GM19328 (cell line): ENCODE measurements at regions not wholly inside any gene's neighbourhood (a gene's known extent, or its start where the extent isn't known, plus 50 kb on each side); places are given as distances from the start of the nearest gene placed in this dataset.
"Not testable (repeated sequence)": the region's sequence is repeated elsewhere in the genome, so short reads cannot be mapped to it uniquely, and the experiment has no call there.

Source experiments
- ATAC-seq: cut with Tn5 transposase; IDR thresholded peaks from one replicate; pipeline ENCODE4 v1.9.1; 2021; ENCODE audit warnings: mild to moderate bottlenecking, moderate library complexity; ENCODE audit not compliant: unreplicated experiment

GRCh38 chr10:11691319-11691755 is 50.8 kb upstream of the ECHDC3 start:
- ATAC-seq, result no peak

DNA sequence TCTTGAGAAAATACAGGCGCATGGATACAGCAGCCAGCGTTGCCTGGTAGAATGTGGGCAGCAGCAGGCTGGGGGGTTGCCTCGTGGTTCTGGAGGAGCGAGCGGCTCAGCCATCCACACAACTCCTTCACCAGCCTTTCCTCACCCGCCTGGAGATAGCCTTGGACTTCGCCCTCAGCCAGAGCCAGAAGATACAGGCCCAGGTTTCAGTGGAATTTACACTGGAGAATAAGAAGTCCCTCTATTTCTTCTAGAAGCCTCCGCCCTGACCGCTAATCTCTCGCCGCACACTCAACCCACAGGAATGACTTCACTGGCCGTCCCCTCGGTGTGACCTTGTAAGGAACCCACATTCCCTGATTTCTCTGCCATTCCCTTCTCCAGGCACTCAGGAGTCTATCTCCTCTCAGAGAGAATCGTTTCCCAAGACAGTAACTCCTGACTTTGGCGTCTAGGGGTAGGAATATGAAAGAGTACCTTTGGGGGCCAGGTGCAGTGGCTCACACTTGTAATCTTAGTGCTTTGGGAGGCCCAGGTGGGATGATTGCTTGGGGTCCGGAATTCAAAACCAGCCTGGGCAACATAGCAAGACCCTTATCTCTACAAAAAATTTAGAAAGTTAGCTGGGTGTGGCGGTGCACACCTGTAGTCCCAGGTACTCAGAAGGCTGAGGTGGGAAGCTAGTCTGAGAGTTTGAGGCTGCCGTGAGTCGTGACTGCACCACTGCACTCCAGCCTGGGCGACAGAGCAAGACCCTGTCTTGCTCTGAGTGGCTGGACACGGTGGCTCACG is 52.0 kb upstream of the ECHDC3 start:
- ATAC-seq, result no peak

DNA sequence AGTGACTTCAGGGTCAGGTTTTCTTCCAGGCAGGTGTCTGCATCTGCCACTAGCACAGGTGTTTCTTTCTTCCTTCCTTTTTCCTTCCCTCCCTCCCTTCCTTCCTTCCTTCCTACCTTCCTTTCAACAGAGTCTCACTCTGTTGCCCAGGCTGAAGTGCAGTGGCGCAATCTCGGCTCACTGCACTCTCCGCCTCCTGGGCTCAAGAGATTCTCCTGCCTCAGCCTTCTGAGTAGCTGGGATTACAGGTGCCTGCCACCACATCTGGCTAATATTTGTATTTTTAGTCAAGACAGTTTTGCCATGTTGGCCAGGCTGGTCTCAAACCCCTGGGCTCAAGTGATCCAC is 53.8 kb upstream of the ECHDC3 start:
- not testable (repeated sequence) for ATAC-seq

DNA sequence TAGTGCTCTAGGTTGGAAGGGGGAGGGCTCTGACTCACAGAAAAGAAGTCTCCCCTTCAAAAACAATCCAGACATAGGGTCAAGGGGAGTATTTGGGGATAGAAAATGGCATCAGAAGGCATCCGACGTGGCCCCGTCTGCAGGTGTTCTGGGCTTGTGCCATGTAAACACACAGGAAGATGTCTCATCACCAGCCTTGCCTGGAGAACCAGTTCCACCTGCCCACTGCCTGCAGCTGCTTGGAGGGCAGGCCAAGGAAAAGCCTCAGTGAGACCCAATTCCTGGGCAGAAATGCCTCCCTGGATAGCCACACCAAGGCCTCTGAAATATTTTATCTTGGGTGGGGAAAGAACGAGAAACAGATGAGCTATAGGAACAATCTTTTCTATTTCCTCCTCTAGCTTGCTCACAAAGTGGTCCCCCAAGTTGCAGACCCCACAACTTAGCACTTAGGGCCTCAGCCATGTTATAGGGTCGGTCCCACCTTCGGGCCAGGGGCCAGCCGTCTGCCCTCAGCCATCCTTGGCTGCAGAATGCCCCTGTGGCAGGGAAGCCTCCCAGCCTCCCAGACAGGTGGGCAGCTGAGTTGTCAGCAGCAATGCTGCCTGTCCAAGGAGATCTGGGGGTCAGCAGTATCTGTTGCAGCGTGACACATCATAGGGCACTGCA is 54.3 kb upstream of the ECHDC3 start:
- no peak for ATAC-seq

GRCh38 chr10:11687357-11687771 is 54.8 kb upstream of the ECHDC3 start:
- ATAC-seq, result no peak

GRCh38 chr10:11685787-11686218 is 56.4 kb upstream of the ECHDC3 start:
- ATAC-seq, result no peak

DNA sequence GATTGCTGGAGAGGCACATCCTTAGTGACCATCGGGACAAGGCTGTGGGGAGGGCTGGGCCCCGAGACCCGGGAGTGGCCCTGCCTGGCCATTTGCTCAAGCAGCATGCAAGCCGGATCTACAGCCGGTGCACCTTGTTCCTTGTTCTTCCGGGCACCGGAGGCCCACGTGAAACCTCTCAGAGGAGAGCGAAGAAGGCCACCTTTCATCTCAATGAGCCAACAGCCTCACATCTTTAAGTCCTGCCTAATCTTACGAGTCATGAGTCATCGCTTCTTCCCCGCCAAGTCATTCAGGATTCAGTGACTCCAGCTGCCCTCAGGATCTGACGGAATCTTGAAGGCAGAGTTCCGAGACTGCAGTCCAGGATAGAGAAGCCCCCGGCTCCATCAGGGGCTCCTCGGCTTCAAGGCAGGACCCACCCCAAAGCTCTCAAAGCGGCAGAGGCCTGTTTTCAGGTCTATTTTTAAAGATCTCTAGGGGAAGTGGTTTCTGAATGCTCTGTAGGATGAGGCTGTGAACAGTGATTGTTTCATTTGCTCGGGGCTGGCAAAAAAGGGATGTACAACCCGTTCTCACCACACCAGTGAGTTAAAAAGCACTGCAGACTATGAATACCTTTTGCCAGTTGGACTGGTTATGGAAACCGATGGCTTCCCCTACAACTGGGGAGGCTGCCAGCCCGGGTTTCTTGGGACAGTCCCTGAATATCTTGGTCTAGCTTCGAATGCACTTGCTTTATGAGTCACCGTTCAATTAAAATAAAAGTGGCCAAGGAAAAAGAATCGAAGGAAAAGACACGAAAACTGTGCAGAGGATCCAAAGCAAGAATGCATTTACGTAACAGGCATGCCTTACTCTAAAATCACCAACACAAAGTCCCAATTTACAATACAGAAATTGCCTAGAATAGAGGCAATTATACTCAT is 57.2 kb upstream of the ECHDC3 start:
- ATAC-seq, result peak; percentile 53

DNA sequence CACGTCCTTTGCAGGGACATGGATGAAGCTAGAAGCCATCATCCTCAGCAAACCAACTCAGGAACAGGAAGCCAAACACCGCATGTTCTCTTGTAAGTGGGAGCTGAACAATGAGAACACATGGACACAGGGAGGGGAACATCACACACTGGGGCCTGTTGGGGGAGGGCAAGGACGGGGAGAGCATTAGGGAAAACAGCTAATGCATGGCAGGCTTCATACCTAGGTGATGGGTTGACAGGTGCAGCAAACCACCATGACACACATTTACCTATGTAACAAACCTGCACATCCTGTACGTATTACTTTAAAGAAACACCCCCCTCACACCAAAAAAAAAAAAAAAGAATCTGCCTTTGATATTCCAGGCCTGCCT is 57.9 kb upstream of the ECHDC3 start:
- ATAC-seq, result peak; percentile 1

- no peak for ATAC-seq
Observed at GRCh38 chr10:11683529-11684320, 58.5 kb upstream of the ECHDC3 start.

GRCh38 chr10:11682851-11683250 is 59.3 kb upstream of the ECHDC3 start:
- no peak for ATAC-seq

DNA sequence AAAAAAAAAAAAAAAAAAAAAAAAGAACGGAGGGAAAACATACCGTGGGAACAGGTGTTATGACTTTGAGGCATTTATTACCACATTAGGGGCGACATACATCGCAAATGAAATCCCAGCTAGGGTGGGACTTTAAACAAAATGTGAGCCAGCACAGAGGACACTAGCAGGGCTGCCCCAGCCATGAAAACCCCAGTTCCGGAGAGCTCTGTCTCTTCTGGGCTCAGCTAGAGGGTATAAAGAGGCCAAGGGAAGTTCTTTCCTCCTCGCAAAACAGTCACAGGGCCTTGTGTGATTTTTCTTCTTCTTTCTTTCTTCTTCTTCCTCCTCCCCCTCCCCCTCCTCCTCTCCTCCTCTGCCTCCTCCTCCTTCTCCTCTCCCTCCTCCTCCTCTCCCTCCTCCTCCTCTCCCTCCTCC is 59.9 kb upstream of the ECHDC3 start:
- no peak for ATAC-seq

- no peak for ATAC-seq
Observed at GRCh38 chr10:11680496-11680895, 61.7 kb upstream of the ECHDC3 start.

DNA sequence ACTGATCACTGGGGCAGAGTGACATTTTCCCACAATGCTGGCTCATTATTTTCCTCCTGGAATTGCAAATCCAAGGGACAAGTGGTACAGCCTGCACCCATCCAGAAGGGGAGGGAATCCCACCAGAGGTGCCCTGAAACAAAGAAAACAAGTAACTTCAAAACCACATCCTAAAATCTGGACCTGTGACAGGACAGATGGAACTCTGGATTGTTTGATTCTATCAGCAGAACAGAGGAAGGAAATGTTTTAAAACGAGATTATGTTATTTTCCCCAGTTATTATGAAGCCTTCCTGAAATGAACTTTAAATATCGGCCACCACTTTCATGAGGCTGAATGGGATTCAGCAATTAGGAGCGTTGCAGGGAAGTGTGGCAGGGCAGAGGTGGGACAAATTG is 62.2 kb upstream of the ECHDC3 start:
- ATAC-seq, result no peak

DNA sequence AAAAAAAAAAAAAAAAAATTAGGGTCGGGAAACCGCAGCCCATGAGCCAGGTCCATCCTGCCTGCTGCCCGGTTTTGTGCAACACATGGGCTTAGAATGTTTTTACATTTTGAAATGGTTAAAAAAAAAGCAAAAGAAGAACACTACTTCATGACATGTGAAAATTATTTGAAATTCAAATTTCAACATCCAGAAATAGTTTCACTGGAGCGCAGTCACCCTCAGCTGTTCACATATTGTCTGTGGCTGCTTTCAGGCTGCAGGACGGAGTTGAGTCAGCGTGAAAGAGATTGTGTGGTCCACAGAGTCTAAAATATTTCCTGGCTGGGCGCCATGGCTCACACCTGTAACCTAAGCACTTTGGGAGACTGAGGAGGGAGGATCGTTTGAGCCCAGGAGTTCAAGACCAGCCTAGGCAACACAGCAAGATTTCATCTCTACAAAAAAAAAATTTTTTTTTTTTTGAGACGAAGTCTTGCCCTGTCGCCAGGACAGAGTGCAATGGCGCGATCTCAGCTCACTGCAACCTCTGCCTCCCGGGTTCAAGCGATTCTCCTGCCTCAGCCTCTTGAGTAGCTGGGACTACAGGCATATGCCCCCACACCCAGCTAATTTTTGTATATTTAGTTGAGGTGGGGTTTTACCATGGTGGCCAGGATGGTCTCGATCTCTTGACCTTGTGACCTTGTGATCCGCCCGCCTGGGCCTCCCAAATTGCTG is 63.9 kb upstream of the ECHDC3 start:
- peak; percentile 88 for ATAC-seq

DNA sequence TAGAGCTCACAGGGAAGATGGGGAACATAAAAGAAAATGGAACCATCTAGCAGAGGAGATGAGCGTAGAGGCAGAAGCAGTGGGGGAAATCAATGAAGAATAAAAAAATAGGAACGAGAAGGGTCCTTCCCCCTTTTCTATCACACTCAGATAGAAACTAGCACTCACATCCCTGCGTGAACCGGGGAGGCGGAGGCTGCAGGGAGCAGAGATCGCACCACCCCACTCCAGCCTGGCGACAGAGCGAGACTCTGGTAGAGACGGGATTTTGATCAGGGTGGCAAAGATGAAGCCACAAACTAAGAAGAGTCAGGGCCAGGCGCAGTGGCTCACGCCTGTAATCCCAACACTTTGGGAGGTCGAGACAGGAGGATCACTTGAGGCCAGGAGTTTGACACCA is 64.7 kb upstream of the ECHDC3 start:
- no peak for ATAC-seq

DNA sequence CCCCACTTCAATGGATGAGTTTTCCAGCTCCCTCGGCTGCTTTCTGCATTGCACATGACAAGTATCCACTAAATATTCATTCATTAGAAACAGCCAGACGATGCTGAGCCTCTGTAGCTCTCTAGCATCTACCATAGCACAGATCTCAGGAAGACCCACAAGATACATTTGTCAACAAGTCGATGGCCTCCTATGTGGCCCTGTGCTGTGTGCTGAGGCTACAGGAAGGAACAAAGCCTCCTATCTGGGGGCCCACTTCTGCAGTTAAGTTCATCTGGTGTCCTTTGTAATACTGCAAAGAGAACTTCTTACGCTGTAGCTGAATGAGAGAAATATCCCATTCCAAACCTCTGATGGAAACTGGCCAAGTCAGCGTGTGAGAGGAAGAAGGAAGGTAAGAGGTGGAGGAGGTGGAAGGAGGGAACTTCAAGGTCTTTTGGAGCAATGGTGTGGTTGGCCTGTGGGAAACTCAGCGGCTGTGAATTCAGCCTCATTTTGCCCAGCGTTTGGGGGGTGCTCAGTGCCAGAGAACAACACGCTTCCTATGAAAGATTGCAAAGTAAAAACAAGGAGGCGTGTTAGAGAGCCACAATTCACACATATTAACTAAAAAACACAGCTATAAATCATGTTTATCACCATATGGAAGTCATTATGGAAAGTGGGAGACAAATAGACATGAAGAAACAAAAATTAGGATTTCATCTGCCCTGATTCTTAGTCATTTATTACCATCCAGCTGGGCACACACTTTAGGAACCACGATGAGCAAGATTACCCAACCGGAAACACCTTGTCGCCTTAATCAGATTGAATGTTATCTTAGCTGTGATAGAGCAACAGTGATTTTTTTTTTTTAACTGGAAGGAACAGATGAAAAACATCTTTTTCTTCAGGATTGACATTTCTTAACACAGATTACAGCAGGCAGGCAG is 62.2 kb upstream of the USP6NL start:
- ATAC-seq, result no peak

DNA sequence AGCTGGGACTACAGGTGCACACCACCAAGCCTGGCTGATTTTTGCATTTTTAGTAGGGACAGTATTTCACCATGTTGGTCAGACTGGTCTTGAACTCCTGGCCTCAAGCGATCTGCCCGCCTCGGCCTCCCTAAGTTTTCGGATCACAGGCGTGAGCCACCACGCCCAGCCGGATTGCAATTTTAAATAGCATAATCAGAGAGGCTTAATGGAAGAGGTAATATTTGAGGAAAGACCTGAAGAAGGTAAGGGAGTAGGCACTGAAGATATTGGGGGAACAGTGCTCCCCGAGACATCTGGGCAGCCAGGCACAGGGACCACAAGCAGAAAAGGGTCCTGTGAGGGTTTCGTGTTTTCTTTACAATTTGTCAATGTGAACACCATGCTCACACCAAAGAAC is 61.4 kb upstream of the USP6NL start:
- ATAC-seq, result no peak

- no peak for ATAC-seq
Observed at GRCh38 chr10:11670381-11670780, 58.9 kb upstream of the USP6NL start.
